ENCODE measurements at regions not wholly inside any gene's neighbourhood (a gene's known extent, or its start where the extent isn't known, plus 50 kb on each side); places are given as distances from the start of the nearest gene placed in this dataset.

GRCh38 chr10:2984682-2985081 is 82.7 kb upstream of the PFKP start:
- DNase-seq, result no peak
- intact Hi-C loops (cut with DNase I), result no loop called here
- ATAC-seq, result no peak

DNA sequence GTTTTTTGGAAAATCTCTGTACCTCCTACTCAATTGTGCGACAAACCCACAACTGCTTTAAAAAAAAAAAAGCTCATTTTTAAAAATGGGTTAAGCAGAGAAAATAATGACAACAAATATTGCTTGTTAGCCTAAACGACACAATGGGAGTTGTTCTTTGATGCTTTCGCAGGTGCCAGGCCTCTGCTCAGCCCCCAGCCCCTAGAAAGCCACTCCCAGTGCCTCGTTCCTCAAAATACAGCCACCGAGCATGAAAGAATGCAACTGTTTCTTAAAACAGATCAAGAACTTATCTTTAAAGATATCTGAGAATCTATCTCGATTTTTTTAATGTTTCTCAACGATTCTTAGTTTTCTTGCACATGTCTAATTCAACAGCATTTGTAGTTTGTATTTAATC is 85.2 kb upstream of the PFKP start:
- intact Hi-C loops (cut with DNase I), result no loop called here
- no peak for ATAC-seq
- no peak for DNase-seq

DNA sequence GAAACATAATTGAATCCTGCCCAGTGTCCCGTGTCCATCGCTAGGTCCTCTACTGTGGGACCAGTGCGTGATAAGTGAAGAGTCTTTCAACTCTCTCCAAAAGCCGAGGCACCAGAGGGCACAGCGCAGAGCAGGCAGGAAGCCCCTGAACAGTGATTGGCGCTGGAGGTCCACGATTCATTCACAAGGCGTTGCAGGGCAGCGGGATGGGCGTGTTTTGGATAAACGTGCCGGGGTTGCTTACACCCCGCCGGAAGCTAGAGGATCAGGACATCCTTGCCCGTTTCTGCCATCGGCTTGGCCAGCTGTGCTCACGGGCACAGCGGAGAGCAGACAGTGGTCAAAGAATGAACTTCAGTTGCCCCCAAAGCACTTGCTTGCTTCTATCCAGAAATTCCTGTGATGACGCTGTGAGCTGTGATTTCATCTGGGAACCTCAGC is 86.0 kb upstream of the PFKP start:
- no peak for ATAC-seq
- intact Hi-C loops (cut with DNase I), result no loop called here
- DNase-seq, result no peak

GRCh38 chr10:2980791-2981360 is 86.5 kb upstream of the PFKP start:
- intact Hi-C loops (cut with DNase I), result no loop called here
- ATAC-seq, result no peak
- DNase-seq, result no peak

GRCh38 chr10:2980116-2980515 is 87.2 kb upstream of the PFKP start:
- intact Hi-C loops (cut with DNase I), result no loop called here
- DNase-seq (no peak), ATAC-seq (no peak)

DNA sequence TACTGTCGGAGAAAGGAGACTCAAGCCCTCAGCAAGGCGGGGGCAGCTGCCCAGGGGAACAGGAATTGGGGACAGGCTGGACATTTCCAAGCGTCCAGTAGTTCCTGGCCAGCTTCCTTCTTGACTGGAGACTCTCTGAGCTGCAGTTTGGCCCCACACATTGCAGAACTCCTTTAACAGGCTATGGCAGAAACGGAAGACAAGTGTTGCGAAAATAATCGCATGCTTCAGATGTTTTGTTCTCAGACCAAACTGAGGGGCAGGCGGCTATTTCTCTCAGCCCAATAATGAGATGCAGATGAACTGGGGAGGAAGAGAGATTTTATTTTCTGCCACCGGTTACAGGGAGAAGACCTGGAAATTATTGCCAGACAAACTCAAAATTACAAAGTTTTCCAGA is 88.0 kb upstream of the PFKP start:
- no peak for DNase-seq
- intact Hi-C loops (cut with DNase I), result no loop called here
- ATAC-seq, result peak in 1 of 2 donors; percentile 27

DNA sequence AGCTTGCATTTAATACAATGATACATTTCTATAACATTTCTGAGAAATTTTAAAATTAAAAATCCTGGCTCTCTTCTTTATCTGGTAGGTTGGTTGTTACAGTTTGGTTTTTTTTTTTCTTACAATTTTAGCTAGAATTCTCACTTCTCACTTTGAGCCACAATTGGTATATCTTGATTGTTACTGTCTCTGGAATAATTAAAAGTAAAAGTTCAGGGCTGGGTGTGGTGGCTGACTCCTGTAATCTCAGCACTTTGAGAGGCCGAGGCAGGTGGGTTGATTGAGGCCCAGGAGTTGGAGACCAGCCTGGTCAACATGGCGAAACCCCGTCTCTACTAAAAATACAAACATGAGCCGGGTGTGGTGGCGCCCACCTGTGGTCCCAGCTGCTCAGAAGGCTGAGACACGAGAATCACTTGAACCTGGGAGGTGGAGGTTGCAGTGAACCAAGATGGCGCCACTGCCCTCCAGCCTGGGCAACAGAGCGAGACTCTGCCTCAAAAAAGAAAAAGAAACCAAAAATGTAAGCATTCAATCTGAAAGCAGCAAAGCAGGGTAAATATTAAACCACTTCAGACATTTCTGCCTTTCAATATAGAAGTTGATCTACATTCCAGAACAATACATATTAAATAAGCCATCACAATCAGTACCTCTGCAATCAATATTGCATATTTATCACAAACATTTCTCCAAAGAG is 88.6 kb upstream of the PFKP start:
- ATAC-seq (no peak), DNase-seq (no peak)
- intact Hi-C loops (cut with DNase I), result no loop called here

DNA sequence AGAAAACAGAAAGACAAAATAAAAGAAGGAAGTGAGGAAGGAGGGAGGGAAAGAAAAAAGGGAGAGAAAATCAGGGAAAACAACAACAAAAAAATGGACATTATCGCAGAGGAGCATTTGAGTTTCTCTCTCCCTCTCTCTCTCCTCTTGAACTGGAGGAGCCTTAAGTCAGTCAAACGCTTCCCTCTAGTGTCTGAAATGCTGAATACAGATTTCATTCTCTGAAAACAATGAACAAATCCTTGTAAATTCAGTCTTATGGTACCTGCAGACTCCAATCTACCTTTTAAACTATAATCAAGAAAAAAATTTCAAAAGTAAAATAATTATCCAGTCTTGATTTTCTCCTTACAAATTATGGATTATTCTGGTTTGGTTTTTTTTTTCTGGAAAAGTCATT is 89.2 kb upstream of the PFKP start:
- DNase-seq, result no peak
- intact Hi-C loops (cut with DNase I), result no loop called here
- peak in 1 of 2 donors; percentile 77 for ATAC-seq

- intact Hi-C loops (cut with DNase I), result no loop called here
- ATAC-seq, result no peak
- DNase-seq, result no peak
Observed at GRCh38 chr10:2974503-2975207, 92.7 kb upstream of the PFKP start.

DNA sequence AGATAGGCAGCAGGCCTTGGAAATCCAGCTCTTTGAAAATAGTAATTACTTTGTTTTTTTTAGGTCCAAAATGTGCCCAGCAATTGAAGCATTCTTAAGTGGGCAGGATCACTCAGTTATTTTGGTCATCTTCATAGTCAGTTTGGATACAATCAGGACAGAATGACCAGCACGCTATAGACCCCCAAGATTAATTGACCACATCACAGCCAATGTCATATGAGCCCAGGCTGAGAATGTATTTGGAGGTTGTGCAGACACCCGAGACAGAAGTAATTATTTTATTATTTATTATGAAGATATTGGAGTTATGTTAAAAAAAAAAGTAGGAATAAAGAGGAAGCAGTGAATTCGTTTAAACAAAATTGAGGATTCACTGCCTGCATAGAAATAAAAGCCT is 93.3 kb upstream of the PFKP start:
- intact Hi-C loops (cut with DNase I), result no loop called here
- ATAC-seq (no peak), DNase-seq (no peak)

- ATAC-seq, result no peak
- intact Hi-C loops (cut with DNase I), result no loop called here
Observed at GRCh38 chr10:2972810-2973209, 94.5 kb upstream of the PFKP start.

DNA sequence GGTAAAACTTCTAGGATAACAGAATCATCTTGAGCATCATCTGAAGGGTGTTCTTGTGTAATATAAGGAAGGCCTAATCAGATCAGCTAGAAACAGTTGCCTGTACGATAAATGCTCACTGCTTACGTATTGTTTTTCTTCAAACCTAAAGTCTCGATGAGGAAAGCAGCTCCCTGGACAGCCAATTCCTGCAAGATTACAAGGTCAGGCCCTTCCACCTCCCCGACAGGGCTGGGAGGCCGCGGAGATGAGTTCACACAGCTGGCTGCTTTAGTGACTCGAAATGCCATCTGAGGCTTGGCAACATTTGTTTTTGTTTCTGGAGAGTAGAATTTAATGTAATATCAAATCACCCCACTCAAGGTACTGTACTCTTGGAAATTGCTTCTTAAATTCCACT is 95.1 kb upstream of the PFKP start:
- intact Hi-C loops (cut with DNase I), result no loop called here
- DNase-seq, result no peak
- no peak for ATAC-seq

More at GRCh38 chr10:2972810-2973209, 94.5 kb upstream of the PFKP start:
- DNase-seq, result no peak

- DNase-seq (no peak), ATAC-seq (no peak)
- intact Hi-C loops (cut with DNase I), result no loop called here
Observed at GRCh38 chr10:2970190-2970823, 97.0 kb upstream of the PFKP start.

DNA sequence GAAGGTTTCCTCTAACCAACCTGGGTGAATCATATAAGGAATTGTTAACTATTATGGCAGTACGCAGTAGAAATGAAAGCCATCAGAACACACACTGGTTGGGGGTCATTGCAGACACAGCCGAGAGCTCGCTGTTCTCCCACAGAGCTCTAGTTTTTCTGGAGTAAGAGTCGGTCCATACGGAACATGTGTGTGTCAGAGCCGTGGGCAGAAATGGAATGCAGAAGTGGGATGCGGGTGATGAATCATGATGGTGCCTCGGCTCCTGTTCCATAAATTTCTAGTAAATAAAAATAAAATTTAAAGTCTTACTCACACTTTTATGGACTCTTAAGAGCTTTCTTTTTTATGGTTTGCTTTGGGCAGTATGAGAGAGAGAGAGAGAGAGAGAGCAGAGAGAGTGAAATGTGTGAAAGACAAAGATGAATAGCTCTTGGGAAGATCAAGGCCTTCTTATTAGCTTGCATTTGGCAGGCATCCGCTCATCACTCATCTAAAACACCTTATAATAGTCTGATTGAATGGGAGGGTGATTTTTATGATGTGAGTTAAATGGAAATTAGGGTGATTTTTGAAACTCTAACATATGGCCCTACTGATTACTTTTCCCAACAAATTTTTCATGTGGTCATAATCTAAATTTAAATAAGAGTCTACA is 98.8 kb upstream of the PFKP start:
- intact Hi-C loops (cut with DNase I), result no loop called here
- ATAC-seq, result no peak
- no peak for DNase-seq

- no peak for ATAC-seq
- no peak for DNase-seq
- intact Hi-C loops (cut with DNase I), result no loop called here
Observed at GRCh38 chr10:2966134-2966533, 101.2 kb upstream of the PFKP start.

- intact Hi-C loops (cut with DNase I), result no loop called here
- DNase-seq (no peak), ATAC-seq (no peak)
Observed at GRCh38 chr10:2964632-2965296, 102.6 kb upstream of the PFKP start.

- no peak for ATAC-seq
- no peak for DNase-seq
- intact Hi-C loops (cut with DNase I), result no loop called here
Observed at GRCh38 chr10:2963889-2964631, 103.3 kb upstream of the PFKP start.

- intact Hi-C loops (cut with DNase I), result no loop called here
- DNase-seq (no peak), ATAC-seq (no peak)
Observed at GRCh38 chr10:2962194-2962593, 105.2 kb upstream of the PFKP start.

DNA sequence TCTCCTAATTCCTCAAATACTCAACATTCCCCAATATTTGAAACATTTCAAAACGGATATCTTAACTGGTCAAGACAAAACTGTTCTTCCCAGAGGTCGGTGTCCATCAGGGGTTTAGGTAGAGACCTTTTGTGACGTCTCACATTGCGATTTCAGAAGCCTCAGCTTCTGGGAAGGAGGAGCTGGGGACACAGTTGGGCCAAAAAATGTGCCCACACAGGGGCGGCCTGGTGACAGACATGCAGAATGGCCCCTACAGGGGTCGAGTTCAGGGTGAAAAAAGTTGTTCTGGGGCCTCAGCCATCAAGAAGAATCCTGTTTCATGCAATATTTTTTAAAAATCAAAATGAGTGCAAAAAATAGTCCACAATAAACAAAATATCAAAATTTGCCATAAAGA is 108.7 kb upstream of the PFKP start:
- intact Hi-C loops (cut with DNase I), result no loop called here
- no peak for DNase-seq
- no peak for ATAC-seq
